Glutamatergic neuron (in vitro differentiated cells): ENCODE measurements at regions not wholly inside any gene's neighbourhood (a gene's known extent, or its start where the extent isn't known, plus 50 kb on each side); places are given as distances from the start of the nearest gene placed in this dataset.

Experiments
- DNase-seq: peaks from one replicate; pipeline ENCODE4 v3.0.0; 2022
- H3K27ac Mint-ChIP-seq: one replicate; pipeline ENCODE4 v1.8.0; 2020; ENCODE audit warnings: mild to moderate bottlenecking, mixed read lengths, inconsistent platforms; ENCODE audit not compliant: unreplicated experiment
- H3K27me3 Mint-ChIP-seq: one replicate; pipeline ENCODE4 v1.8.0; 2020; ENCODE audit warnings: mild to moderate bottlenecking, moderate library complexity, mixed read lengths, inconsistent platforms; ENCODE audit not compliant: unreplicated experiment
- H3K36me3 Mint-ChIP-seq: one replicate; pipeline ENCODE4 v1.8.0; 2020; ENCODE audit warnings: mild to moderate bottlenecking, mixed read lengths, inconsistent platforms; ENCODE audit not compliant: unreplicated experiment
- H3K4me1 Mint-ChIP-seq: one replicate; pipeline ENCODE4 v1.8.0; 2020; ENCODE audit warnings: mild to moderate bottlenecking, low read depth, mixed read lengths, inconsistent platforms; ENCODE audit not compliant: unreplicated experiment
- H3K4me3 Mint-ChIP-seq: one replicate; pipeline ENCODE4 v1.8.0; 2020; ENCODE audit warnings: mild to moderate bottlenecking, mixed read lengths, inconsistent platforms; ENCODE audit not compliant: unreplicated experiment
- H3K9me3 Mint-ChIP-seq: one replicate; pipeline ENCODE4 v1.8.0; 2020; ENCODE audit warnings: mild to moderate bottlenecking, moderate library complexity, mixed read lengths, inconsistent platforms; ENCODE audit not compliant: unreplicated experiment
- TF ChIP-seq, protein P1 (sequence below): fragments of 200-600 bp; sonication (generic); IDR thresholded peaks from one replicate; pipeline ENCODE4 v1.5.0; 2021; ENCODE audit not compliant: partially characterized antibody, unreplicated experiment

DNA sequence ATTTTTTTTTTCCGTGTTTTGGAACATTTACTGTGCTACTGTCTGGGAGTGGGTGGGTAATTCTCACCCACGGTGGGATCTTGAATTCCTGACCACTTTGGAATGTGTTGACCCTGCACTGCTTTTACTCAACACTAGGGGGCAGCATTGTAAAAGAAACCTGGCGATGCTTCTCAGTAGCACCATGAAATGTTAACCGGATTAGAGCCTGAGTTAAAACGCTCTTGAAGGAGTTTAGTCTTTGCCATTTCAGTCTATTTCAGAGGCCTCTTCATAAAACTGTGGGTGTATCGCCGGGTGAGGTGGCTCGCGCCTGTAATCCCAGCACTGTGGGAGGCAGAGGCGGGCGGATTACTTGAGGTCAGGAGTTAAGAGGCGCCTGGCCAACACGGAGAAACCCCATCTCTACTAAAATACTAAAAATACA, 79.0 kb upstream of the PRNP start:
- no peaks in the 10 kb centered on the region for H3K27me3 Mint-ChIP-seq

DNA sequence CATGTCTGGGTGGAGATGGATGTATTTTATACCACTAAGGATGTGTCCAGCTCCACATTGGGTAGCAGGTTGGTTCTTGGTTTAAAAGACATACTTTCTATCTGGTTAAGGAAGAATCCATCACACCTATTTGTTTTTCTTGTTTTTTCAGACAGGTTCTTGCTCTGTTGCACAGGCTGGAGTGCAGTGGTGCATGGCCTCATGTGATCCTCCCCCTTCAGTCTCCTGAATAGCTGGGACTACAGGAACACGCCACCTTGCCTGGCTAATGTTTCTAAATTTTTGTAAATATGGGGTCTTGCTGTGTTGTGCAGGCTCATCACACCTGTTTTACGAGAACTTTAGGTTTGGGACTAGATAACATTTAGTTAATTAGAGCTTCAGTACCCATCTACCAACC, 80.2 kb upstream of the PRNP start:
- TF ChIP-seq, protein P1, sequence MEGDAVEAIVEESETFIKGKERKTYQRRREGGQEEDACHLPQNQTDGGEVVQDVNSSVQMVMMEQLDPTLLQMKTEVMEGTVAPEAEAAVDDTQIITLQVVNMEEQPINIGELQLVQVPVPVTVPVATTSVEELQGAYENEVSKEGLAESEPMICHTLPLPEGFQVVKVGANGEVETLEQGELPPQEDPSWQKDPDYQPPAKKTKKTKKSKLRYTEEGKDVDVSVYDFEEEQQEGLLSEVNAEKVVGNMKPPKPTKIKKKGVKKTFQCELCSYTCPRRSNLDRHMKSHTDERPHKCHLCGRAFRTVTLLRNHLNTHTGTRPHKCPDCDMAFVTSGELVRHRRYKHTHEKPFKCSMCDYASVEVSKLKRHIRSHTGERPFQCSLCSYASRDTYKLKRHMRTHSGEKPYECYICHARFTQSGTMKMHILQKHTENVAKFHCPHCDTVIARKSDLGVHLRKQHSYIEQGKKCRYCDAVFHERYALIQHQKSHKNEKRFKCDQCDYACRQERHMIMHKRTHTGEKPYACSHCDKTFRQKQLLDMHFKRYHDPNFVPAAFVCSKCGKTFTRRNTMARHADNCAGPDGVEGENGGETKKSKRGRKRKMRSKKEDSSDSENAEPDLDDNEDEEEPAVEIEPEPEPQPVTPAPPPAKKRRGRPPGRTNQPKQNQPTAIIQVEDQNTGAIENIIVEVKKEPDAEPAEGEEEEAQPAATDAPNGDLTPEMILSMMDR: no peak
- Mint-ChIP-seq H3K36me3 (no peaks in the 10 kb centered on the region), H3K9me3 (no peaks in the 10 kb centered on the region), H3K4me1 (no peaks in the 10 kb centered on the region), H3K4me3 (no peak overlapping the region), H3K27me3 (no peaks in the 10 kb centered on the region), H3K27ac (no peak overlapping the region)
- no peak for DNase-seq

More for the DNA sequence above, 79.0 kb upstream of the PRNP start:
- DNase-seq: peak; percentile 56
- H3K36me3 Mint-ChIP-seq: no peaks in the 10 kb centered on the region
- H3K4me3 Mint-ChIP-seq: no peak overlapping the region
- no peaks in the 10 kb centered on the region for H3K4me1 Mint-ChIP-seq
- H3K27ac Mint-ChIP-seq: no peak overlapping the region
- no peaks in the 10 kb centered on the region for H3K9me3 Mint-ChIP-seq
- TF ChIP-seq, protein P1: peak; percentile 91

DNA sequence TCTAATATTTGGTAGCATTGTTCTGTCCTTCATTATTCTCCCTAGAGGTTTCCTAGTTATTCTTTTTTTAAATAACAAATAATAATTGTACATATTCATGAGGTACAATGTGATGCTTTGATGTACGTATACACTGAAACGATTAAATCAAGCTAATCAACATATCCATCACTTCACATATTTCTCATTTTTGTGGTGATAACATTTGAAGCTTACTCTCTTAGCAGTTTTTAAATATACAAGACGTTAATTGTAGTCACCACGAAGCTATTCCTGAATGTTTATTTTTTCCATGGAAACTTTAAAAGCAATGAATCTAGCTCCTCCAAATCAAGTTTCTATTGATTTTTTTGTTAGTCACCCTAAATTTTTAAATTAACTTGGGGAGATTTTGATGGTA, 81.1 kb upstream of the PRNP start:
- no peak overlapping the region for H3K4me3 Mint-ChIP-seq
- no peaks in the 10 kb centered on the region for H3K27me3 Mint-ChIP-seq
- no peaks in the 10 kb centered on the region for H3K9me3 Mint-ChIP-seq
- no peak overlapping the region for H3K27ac Mint-ChIP-seq
- DNase-seq: no peak
- H3K36me3 Mint-ChIP-seq: no peaks in the 10 kb centered on the region
- H3K4me1 Mint-ChIP-seq: no peaks in the 10 kb centered on the region
- TF ChIP-seq, protein P1: no peak

DNA sequence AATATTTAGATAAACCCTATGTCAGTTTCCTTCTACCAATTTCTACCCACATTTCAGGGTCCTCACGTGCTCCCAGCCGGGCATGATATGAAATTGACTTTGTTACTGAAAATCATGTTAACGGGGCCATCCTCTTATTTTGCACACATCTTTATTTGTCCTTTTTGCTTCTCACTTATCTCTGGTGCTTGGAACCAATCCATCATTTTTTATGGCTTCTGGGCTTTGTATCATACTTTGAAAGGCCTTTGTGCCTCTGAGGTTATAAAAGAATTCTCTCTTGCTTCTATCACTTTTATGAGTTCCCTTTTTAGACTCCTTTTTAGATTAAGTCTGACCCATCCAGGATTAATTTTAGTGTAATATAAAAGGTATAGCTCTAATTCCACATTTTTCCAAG, 81.7 kb upstream of the PRNP start:
- H3K36me3 Mint-ChIP-seq: no peaks in the 10 kb centered on the region
- no peaks in the 10 kb centered on the region for H3K9me3 Mint-ChIP-seq
- no peak overlapping the region for H3K27ac Mint-ChIP-seq
- TF ChIP-seq, protein P1: no peak
- no peak for DNase-seq
- no peaks in the 10 kb centered on the region for H3K27me3 Mint-ChIP-seq
- no peak overlapping the region for H3K4me3 Mint-ChIP-seq
- H3K4me1 Mint-ChIP-seq: no peaks in the 10 kb centered on the region

DNA sequence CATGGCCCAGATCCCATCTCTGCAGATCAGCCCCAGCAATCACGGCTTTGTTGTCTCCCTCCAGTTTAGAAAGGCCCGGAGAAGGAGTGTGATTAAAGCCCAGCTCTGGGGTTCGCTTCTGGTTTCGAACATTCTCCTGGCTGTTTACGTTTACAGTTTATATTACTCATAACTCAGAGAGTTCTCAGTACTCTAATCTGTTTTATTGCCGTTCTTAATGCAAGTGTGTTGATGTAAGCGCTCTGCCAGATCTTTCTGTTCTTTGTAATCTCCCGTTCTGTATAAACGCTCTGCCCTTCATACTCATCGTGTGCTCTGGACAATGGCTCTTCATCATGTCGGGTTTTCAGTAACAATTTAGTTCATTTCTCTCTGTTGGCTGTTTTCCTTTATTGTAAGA, 82.5 kb upstream of the PRNP start:
- H3K4me1 Mint-ChIP-seq: no peaks in the 10 kb centered on the region
- H3K27me3 Mint-ChIP-seq: no peaks in the 10 kb centered on the region
- peaks cover 1% of the 10 kb centered on the region for H3K9me3 Mint-ChIP-seq
- TF ChIP-seq, protein P1: no peak
- H3K4me3 Mint-ChIP-seq: no peak overlapping the region
- no peaks in the 10 kb centered on the region for H3K36me3 Mint-ChIP-seq
- H3K27ac Mint-ChIP-seq: no peak overlapping the region
- no peak for DNase-seq
